Mesothelial cell of epicardium (in vitro differentiated cells): ENCODE measurements at regions not wholly inside any gene's neighbourhood (a gene's known extent, or its start where the extent isn't known, plus 50 kb on each side); places are given as distances from the start of the nearest gene placed in this dataset.

ENCODE experiments used
- DNase-seq, 2 experiments: peaks; one replicate each; pipeline ENCODE4 v3.0.0; 2021; ENCODE audit warnings: low spot score in 2 of 2; ENCODE audit not compliant: unreplicated experiment in 2 of 2
- H3K27ac Mint-ChIP-seq: 2 replicates; pipeline ENCODE4 v1.8.0; 2021; ENCODE audit warnings: mixed read lengths
- H3K27me3 Mint-ChIP-seq: 2 replicates; pipeline ENCODE4 v1.8.0; 2021; ENCODE audit warnings: low read depth, mixed read lengths
- H3K36me3 Mint-ChIP-seq: 2 replicates; pipeline ENCODE4 v1.8.0; 2021; ENCODE audit warnings: mixed read lengths
- H3K4me1 Mint-ChIP-seq: 2 replicates; pipeline ENCODE4 v1.8.0; 2021; ENCODE audit warnings: mixed read lengths
- H3K4me3 Mint-ChIP-seq: 2 replicates; pipeline ENCODE4 v1.8.0; 2021; ENCODE audit warnings: mild to moderate bottlenecking, moderate library complexity, mixed read lengths
- H3K9me3 Mint-ChIP-seq: 2 replicates; pipeline ENCODE4 v1.8.0; 2021; ENCODE audit warnings: mixed read lengths
- CTCF ChIP-seq: fragments of 200-600 bp; sonication (generic); IDR thresholded peaks from one replicate; pipeline ENCODE4 v1.5.0; 2021; ENCODE audit warnings: antibody characterized with exemption; ENCODE audit not compliant: unreplicated experiment

- H3K4me1 Mint-ChIP-seq = peaks cover 19% of the 10 kb centered on the region
- DNase-seq = no peak
- H3K27me3 Mint-ChIP-seq = no peaks in the 10 kb centered on the region
- no peaks in the 10 kb centered on the region for H3K36me3 Mint-ChIP-seq
- H3K4me3 Mint-ChIP-seq = no peak overlapping the region
- H3K9me3 Mint-ChIP-seq = peaks cover 7% of the 10 kb centered on the region
- TF ChIP-seq CTCF = no peak
- H3K27ac Mint-ChIP-seq = peak overlapping the region; percentile 52
Measured at GRCh38 chr4:45985038-45985437, 138.8 kb downstream of the GABRG1 start.

GRCh38 chr4:45971108-45971507, 152.7 kb downstream of the GABRG1 start:
- Mint-ChIP-seq H3K4me3 (no peak overlapping the region), H3K9me3 (peaks cover 35% of the 10 kb centered on the region), H3K4me1 (no peaks in the 10 kb centered on the region), H3K27me3 (no peaks in the 10 kb centered on the region), H3K27ac (no peak overlapping the region), H3K36me3 (no peaks in the 10 kb centered on the region)
- DNase-seq = no peak
- TF ChIP-seq CTCF = no peak

GRCh38 chr4:45957353-45957752, 166.5 kb downstream of the GABRG1 start:
- TF ChIP-seq CTCF = no peak
- peaks cover 8% of the 10 kb centered on the region for H3K36me3 Mint-ChIP-seq
- H3K27me3 Mint-ChIP-seq = no peaks in the 10 kb centered on the region
- peaks cover 12% of the 10 kb centered on the region for H3K9me3 Mint-ChIP-seq
- H3K4me3 Mint-ChIP-seq = no peak overlapping the region
- peaks cover 20% of the 10 kb centered on the region for H3K4me1 Mint-ChIP-seq
- DNase-seq = no peak
- H3K27ac Mint-ChIP-seq = peak overlapping the region; percentile 39

GRCh38 chr4:45954276-45954675, 169.6 kb downstream of the GABRG1 start:
- Mint-ChIP-seq H3K36me3 (peaks cover 2% of the 10 kb centered on the region), H3K4me3 (no peak overlapping the region), H3K27me3 (no peaks in the 10 kb centered on the region), H3K9me3 (peaks cover 3% of the 10 kb centered on the region), H3K27ac (no peak overlapping the region), H3K4me1 (peaks cover 24% of the 10 kb centered on the region)
- TF ChIP-seq CTCF = no peak
- DNase-seq = no peak

GRCh38 chr4:45951153-45951552, 172.7 kb downstream of the GABRG1 start:
- no peak for DNase-seq

More at GRCh38 chr4:45951153-45951552, 172.7 kb downstream of the GABRG1 start:
- H3K36me3 Mint-ChIP-seq = peaks cover 2% of the 10 kb centered on the region
- no peak overlapping the region for H3K4me3 Mint-ChIP-seq
- H3K9me3 Mint-ChIP-seq = peaks cover 11% of the 10 kb centered on the region
- no peak for TF ChIP-seq CTCF
- H3K27ac Mint-ChIP-seq = no peak overlapping the region
- peaks cover 27% of the 10 kb centered on the region for H3K4me1 Mint-ChIP-seq
- H3K27me3 Mint-ChIP-seq = no peaks in the 10 kb centered on the region
